GM21381 (cell line): ENCODE measurements at regions not wholly inside any gene's neighbourhood (a gene's known extent, or its start where the extent isn't known, plus 50 kb on each side); places are given as distances from the start of the nearest gene placed in this dataset.

Experiments
- ATAC-seq: cut with Tn5 transposase; IDR thresholded peaks from one replicate; pipeline ENCODE4 v1.9.1; 2021; ENCODE audit warnings: mild to moderate bottlenecking, moderate library complexity; ENCODE audit not compliant: unreplicated experiment

- no peak for ATAC-seq
Observed at GRCh38 chr13:63696055-63696454, 2280.4 kb upstream of the PCDH20 start.

- ATAC-seq = no peak
Observed at GRCh38 chr13:63693696-63694095, 2278.0 kb upstream of the PCDH20 start.

GRCh38 chr13:63691474-63691873, 2275.8 kb upstream of the PCDH20 start:
- ATAC-seq = no peak

- ATAC-seq = no peak
Observed at GRCh38 chr13:63690672-63691071, 2275.0 kb upstream of the PCDH20 start.

GRCh38 chr13:63684822-63685221, 2269.2 kb upstream of the PCDH20 start:
- no peak for ATAC-seq

GRCh38 chr13:63680704-63681103, 2265.1 kb upstream of the PCDH20 start:
- ATAC-seq = no peak

GRCh38 chr13:63671296-63671695, 2255.6 kb upstream of the PCDH20 start:
- ATAC-seq = no peak

- no peak for ATAC-seq
Observed at GRCh38 chr13:63651394-63651793, 2235.7 kb upstream of the PCDH20 start.

GRCh38 chr13:63643543-63643942, 2227.9 kb upstream of the PCDH20 start:
- no peak for ATAC-seq

GRCh38 chr13:63636316-63636993, 2220.8 kb upstream of the PCDH20 start:
- ATAC-seq = peak; percentile 61

GRCh38 chr13:63632321-63632720, 2216.7 kb upstream of the PCDH20 start:
- no peak for ATAC-seq

GRCh38 chr13:63631006-63631405, 2215.4 kb upstream of the PCDH20 start:
- no peak for ATAC-seq

- ATAC-seq = no peak
Observed at GRCh38 chr13:63629591-63629990, 2213.9 kb upstream of the PCDH20 start.

GRCh38 chr13:63628310-63628709, 2212.7 kb upstream of the PCDH20 start:
- ATAC-seq = no peak

- ATAC-seq = no peak
Observed at GRCh38 chr13:63625869-63626268, 2210.2 kb upstream of the PCDH20 start.

GRCh38 chr13:63614874-63615612, 2199.4 kb upstream of the PCDH20 start:
- no peak for ATAC-seq

- no peak for ATAC-seq
Observed at GRCh38 chr13:63607153-63607552, 2191.5 kb upstream of the PCDH20 start.

- ATAC-seq = no peak
Observed at GRCh38 chr13:63605962-63606361, 2190.3 kb upstream of the PCDH20 start.

GRCh38 chr13:63605403-63605802, 2189.8 kb upstream of the PCDH20 start:
- ATAC-seq = no peak

GRCh38 chr13:63595811-63596210, 2180.2 kb upstream of the PCDH20 start:
- ATAC-seq = no peak

GRCh38 chr13:63586467-63586866, 2170.8 kb upstream of the PCDH20 start:
- no peak for ATAC-seq

- no peak for ATAC-seq
Observed at GRCh38 chr13:63578796-63579195, 2163.1 kb upstream of the PCDH20 start.

GRCh38 chr13:63567031-63567430, 2151.4 kb upstream of the PCDH20 start:
- ATAC-seq = no peak
